ENCODE measurements at regions not wholly inside any gene's neighbourhood (a gene's known extent, or its start where the extent isn't known, plus 50 kb on each side); places are given as distances from the start of the nearest gene placed in this dataset.
"Not testable (repeated sequence)": the region's sequence is repeated elsewhere in the genome, so short reads cannot be mapped to it uniquely, and the experiment has no call there.

DNA sequence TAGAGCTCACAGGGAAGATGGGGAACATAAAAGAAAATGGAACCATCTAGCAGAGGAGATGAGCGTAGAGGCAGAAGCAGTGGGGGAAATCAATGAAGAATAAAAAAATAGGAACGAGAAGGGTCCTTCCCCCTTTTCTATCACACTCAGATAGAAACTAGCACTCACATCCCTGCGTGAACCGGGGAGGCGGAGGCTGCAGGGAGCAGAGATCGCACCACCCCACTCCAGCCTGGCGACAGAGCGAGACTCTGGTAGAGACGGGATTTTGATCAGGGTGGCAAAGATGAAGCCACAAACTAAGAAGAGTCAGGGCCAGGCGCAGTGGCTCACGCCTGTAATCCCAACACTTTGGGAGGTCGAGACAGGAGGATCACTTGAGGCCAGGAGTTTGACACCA lies 64.7 kb upstream of the ECHDC3 start:
- H3K9me3 Mint-ChIP-seq: peaks cover 9% of the 10 kb centered on the region
- H3K36me3 Mint-ChIP-seq: peaks cover 6% of the 10 kb centered on the region
- H3K4me3 Mint-ChIP-seq: peak overlapping the region; percentile 80
- peaks cover 74% of the 10 kb centered on the region for H3K4me1 Mint-ChIP-seq
- H3K27ac Mint-ChIP-seq: peak overlapping the region; percentile 87
- peak; percentile 58 for ATAC-seq
- H3K27me3 Mint-ChIP-seq: no peaks in the 10 kb centered on the region

DNA sequence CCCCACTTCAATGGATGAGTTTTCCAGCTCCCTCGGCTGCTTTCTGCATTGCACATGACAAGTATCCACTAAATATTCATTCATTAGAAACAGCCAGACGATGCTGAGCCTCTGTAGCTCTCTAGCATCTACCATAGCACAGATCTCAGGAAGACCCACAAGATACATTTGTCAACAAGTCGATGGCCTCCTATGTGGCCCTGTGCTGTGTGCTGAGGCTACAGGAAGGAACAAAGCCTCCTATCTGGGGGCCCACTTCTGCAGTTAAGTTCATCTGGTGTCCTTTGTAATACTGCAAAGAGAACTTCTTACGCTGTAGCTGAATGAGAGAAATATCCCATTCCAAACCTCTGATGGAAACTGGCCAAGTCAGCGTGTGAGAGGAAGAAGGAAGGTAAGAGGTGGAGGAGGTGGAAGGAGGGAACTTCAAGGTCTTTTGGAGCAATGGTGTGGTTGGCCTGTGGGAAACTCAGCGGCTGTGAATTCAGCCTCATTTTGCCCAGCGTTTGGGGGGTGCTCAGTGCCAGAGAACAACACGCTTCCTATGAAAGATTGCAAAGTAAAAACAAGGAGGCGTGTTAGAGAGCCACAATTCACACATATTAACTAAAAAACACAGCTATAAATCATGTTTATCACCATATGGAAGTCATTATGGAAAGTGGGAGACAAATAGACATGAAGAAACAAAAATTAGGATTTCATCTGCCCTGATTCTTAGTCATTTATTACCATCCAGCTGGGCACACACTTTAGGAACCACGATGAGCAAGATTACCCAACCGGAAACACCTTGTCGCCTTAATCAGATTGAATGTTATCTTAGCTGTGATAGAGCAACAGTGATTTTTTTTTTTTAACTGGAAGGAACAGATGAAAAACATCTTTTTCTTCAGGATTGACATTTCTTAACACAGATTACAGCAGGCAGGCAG lies 62.2 kb upstream of the USP6NL start:
- Mint-ChIP-seq H3K4me1 (peaks cover 87% of the 10 kb centered on the region), H3K9me3 (peaks cover 9% of the 10 kb centered on the region), H3K4me3 (peak overlapping the region; percentile 65), H3K36me3 (peaks cover 6% of the 10 kb centered on the region), H3K27ac (peak overlapping the region; percentile 64), H3K27me3 (no peaks in the 10 kb centered on the region)
- ATAC-seq: no peak

DNA sequence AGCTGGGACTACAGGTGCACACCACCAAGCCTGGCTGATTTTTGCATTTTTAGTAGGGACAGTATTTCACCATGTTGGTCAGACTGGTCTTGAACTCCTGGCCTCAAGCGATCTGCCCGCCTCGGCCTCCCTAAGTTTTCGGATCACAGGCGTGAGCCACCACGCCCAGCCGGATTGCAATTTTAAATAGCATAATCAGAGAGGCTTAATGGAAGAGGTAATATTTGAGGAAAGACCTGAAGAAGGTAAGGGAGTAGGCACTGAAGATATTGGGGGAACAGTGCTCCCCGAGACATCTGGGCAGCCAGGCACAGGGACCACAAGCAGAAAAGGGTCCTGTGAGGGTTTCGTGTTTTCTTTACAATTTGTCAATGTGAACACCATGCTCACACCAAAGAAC lies 61.4 kb upstream of the USP6NL start:
- H3K27ac Mint-ChIP-seq: peak overlapping the region; percentile 64
- peaks cover 9% of the 10 kb centered on the region for H3K9me3 Mint-ChIP-seq
- H3K27me3 Mint-ChIP-seq: no peaks in the 10 kb centered on the region
- peaks cover 91% of the 10 kb centered on the region for H3K4me1 Mint-ChIP-seq
- H3K4me3 Mint-ChIP-seq: peak overlapping the region; percentile 71
- ATAC-seq: no peak
- peaks cover 6% of the 10 kb centered on the region for H3K36me3 Mint-ChIP-seq

DNA sequence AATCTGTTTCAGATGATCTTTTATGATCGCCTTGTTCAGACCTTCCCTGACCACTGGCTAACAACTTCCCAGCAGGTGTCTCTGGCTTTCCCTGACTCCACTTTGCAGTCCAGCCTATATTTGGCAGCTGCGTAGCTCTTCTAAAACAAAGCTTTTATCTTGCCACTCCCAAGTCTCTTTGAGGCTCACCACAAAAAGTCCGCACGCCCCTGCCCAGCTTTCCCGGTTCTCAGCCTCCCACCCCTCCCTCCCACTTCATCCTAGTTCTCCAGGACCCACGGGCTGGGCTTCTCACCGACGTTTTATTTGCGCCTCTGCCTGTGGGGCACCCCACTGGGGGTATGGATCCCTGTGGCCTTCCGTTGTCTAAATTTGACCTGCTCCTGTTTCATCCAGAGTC lies 58.9 kb upstream of the USP6NL start:
- Mint-ChIP-seq H3K4me1 (peaks cover 87% of the 10 kb centered on the region), H3K4me3 (peak overlapping the region; percentile 5), H3K9me3 (peaks cover 9% of the 10 kb centered on the region), H3K27me3 (no peaks in the 10 kb centered on the region), H3K27ac (peak overlapping the region; percentile 71), H3K36me3 (peaks cover 8% of the 10 kb centered on the region)
- ATAC-seq: no peak

DNA sequence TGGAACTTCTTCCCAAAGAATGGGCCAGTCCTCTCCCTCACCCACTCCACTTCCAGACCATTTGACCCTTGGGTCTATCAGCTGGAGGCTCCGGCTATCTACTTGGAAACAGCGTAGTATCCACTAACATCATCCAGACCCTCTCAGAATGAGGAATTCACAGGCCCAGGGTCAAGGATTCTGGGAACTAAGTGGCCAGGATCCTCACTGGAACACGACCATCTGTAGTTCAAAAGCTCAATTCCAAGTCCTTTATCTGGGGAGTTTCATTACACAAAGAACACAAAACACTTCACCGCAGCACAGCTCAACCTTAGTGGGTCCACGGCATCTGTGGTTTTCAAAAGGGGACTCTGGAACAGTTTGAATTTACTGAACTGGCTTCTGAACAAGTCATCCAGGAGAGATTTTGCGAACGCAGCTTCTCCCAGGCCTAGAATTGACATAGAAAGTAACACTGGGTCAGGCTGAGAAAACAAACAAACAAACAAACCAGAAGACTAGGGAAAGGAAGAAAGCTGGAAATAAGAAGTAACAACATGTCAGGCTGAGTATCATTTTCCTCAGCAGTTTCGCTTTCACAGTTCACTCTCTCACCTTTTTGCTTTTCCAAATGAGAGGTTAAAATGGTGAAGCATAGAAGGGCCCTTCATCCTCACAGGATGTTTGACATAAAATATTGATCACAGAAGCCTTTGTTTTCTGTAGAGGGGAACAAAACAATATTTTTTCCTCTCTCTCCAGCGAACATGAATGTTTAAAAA lies 57.6 kb upstream of the USP6NL start:
- H3K27me3 Mint-ChIP-seq: no peaks in the 10 kb centered on the region
- peak overlapping the region; percentile 67 for H3K27ac Mint-ChIP-seq

DNA sequence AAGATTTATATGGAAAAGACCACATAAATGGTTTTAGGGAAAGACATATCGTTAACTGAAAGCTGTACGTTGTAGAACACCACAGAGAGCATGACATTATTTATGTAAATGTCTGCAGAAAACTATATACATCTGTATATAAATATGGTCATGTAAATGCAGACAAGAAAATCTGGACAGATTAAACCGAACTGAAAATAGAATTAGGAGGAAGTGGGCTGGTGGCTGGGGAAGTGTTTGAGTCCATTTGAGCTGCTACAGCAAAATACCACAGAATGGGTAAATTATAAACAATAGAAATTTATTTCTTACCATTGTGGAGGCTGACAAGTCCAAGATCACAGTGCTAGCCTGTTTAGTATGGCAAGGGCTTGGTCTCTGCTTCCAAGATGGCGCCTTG lies 56.3 kb upstream of the USP6NL start:
- no peak for ATAC-seq
- Mint-ChIP-seq H3K4me1 (peaks cover 86% of the 10 kb centered on the region), H3K36me3 (peaks cover 6% of the 10 kb centered on the region)

More for the DNA sequence above, 57.6 kb upstream of the USP6NL start:
- H3K4me3 Mint-ChIP-seq: peak overlapping the region; percentile 49
- peaks cover 6% of the 10 kb centered on the region for H3K9me3 Mint-ChIP-seq
- peaks cover 6% of the 10 kb centered on the region for H3K36me3 Mint-ChIP-seq
- peaks cover 87% of the 10 kb centered on the region for H3K4me1 Mint-ChIP-seq
- no peak for ATAC-seq

DNA sequence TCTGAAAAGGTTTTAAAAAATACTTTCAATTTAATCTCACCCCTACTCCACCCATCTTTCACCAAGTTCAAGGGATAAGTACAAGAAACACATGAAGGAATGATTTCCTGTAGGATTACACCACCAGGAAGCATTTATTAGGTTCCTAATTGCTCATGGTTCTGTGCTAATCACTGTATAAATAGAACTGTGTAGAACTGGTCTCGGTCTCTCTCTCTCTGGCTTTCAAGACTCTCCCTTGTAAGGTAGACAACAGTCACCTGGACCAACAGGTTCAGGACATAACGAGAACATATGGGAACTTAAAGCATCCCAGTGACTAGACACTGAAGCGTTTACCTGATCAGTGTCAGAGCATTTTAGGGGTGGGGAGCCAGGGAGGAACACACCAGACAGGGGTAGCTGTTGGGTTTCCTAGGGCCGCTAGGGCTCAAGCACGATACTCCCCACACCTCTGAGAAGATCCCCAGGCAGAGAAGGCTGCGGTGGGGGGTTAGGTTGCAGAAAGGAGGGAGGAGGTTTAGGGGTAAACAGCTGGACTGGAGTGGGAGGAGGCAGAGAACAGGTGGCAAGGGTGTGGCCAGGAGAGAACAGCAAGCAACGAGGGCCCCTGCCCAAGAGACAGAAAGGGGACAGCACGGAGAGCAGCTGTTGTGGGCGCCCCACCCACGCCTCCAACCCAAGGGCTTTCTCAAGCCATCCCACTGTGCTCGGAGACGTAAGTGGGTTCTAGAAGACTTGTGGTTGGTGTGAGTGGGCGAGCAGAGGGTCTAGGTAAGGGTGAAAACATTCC lies 52.5 kb upstream of the USP6NL start:
- Mint-ChIP-seq H3K36me3 (peaks cover 6% of the 10 kb centered on the region), H3K4me3 (peak overlapping the region; percentile 69), H3K9me3 (peaks cover 6% of the 10 kb centered on the region), H3K27ac (peak overlapping the region; percentile 85), H3K27me3 (no peaks in the 10 kb centered on the region), H3K4me1 (peaks cover 72% of the 10 kb centered on the region)
- ATAC-seq: peak; percentile 92

More for the DNA sequence above, 56.3 kb upstream of the USP6NL start:
- Mint-ChIP-seq H3K4me3 (no peak overlapping the region), H3K27ac (peak overlapping the region; percentile 67), H3K9me3 (peaks cover 6% of the 10 kb centered on the region), H3K27me3 (no peaks in the 10 kb centered on the region)

DNA sequence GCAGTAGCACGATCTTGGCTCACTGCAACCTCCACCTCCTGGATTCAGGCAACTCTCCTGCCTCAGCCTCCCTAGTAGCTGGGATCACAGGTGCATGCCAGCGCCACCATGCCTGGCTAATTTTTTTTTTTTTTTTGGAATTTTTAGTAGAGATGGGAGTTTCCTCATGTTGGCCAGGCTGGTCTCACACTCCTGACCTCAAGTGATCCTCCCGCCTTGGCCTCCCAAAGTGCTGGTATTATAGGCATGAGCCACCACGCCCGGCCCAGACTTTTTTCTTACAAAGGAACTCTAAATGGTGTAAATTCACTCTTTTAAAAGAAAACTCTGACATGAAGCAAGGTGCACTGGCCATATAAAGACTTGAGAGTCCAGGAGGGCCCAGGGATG lies 51.7 kb upstream of the USP6NL start:
- Mint-ChIP-seq H3K4me1 (peaks cover 65% of the 10 kb centered on the region), H3K27ac (peak overlapping the region; percentile 85)
- H3K9me3 Mint-ChIP-seq, H3K4me3 Mint-ChIP-seq, H3K27me3 Mint-ChIP-seq, ATAC-seq, H3K36me3 Mint-ChIP-seq: not testable (repeated sequence)

DNA sequence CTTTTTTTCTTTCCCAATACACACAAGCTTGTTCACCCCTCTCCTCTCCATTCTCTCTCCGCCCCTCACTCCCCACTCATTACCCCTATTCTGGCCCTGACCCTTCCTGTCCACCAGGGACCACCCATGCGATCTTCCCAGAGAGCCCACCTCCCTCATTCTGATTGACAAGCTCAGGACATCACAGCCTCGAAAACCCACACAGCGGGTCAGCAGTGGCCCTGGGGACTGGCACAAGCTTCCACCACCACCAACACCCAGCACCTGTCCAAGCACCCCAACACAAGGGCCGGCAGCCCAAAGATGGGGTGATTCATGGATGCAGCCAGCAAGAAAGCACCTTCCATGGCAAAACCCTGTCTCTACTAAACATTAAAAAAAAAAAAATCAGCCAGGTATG lies 50.0 kb upstream of the USP6NL start:
- H3K4me3 Mint-ChIP-seq: no peak overlapping the region
- peak overlapping the region; percentile 85 for H3K27ac Mint-ChIP-seq
- H3K27me3 Mint-ChIP-seq: no peaks in the 10 kb centered on the region
- H3K36me3 Mint-ChIP-seq: peaks cover 6% of the 10 kb centered on the region
- H3K9me3 Mint-ChIP-seq: peaks cover 5% of the 10 kb centered on the region
- peaks cover 55% of the 10 kb centered on the region for H3K4me1 Mint-ChIP-seq
- ATAC-seq: no peak

Data from stimulated activated memory B cell treated with anti-CD40 and anti-IgM and Interleukin-4, amounts not matched to agents 10 μg/mL and 1 μg/mL and 100 μg/mL, for 72 hours (primary cell).